Endothelial cell of umbilical vein (primary cell): ENCODE measurements at regions not wholly inside any gene's neighbourhood (a gene's known extent, or its start where the extent isn't known, plus 50 kb on each side); places are given as distances from the start of the nearest gene placed in this dataset.

ENCODE experiments used
- BruUV-seq: library from RNA; stranded (reverse); fragments of 400-500 nt; replicated peaks from 2 replicates; lab custom pipeline; 2021; lab: Mats Ljungman, UMichigan
- CTCF ChIA-PET: fragments of 300-600, 350-600 bp; sonication (Branson Sonifier 250); formaldehyde crosslinking; loops from one replicate; lab custom pipeline; 2021; ENCODE audit warnings: antibody characterized with exemption, inconsistent platforms; lab: Charles Lee
- POLR2A ChIA-PET: fragments of 300-600, 350-600 bp; sonication (Branson Sonifier 250); formaldehyde crosslinking; loops from one replicate; lab custom pipeline; 2021; ENCODE audit warnings: antibody characterized with exemption, inconsistent platforms; lab: Charles Lee
- DNase-seq: peaks from one replicate; pipeline ENCODE4 v3.0.0-alpha.2; 2011; ENCODE audit warnings: low read depth, low spot score
- FAIRE-seq: peaks from 2 replicates; lab custom pipeline; 2011; peaks lifted over from hg19 to GRCh38; lab: Jason Lieb, UNC
- H2AFZ ChIP-seq: 2 replicates; pipeline ENCODE4 v1.6.0; 2012; ENCODE audit warnings: low read depth, low read length, control low read depth, inconsistent platforms
- H3K27ac ChIP-seq: 2 replicates; pipeline ENCODE4 v1.5.1; 2011; ENCODE audit warnings: low read depth, mild to moderate bottlenecking, control low read depth, low read length, moderate library complexity; ENCODE audit not compliant: insufficient read depth
- H3K27me3 ChIP-seq, 2 experiments: 2 replicates each; pipeline versions ENCODE4 v1.6.0 to v1.6.1; 2011; ENCODE audit warnings: low read length in 2 of 2, mixed read lengths in 1 of 2; ENCODE audit not compliant: control insufficient read depth in 2 of 2, insufficient read depth in 2 of 2
- H3K36me3 ChIP-seq, 2 experiments: 2 replicates in 1 of 2; 3 replicates in 1 of 2; pipeline ENCODE4 v1.5.1; 2011; ENCODE audit warnings: low read length in 2 of 2, mild to moderate bottlenecking in 1 of 2, moderate library complexity in 1 of 2; ENCODE audit not compliant: control insufficient read depth in 2 of 2, insufficient read depth in 2 of 2; ENCODE audit errors: extremely low read depth in 1 of 2
- H3K4me1 ChIP-seq: 3 replicates; pipeline ENCODE4 v1.5.1; 2011; ENCODE audit warnings: mild to moderate bottlenecking, low read length; ENCODE audit not compliant: control insufficient read depth, insufficient read depth; ENCODE audit errors: extremely low read depth
- H3K4me2 ChIP-seq: 2 replicates; pipeline ENCODE4 v1.6.1; 2011; ENCODE audit warnings: low read length, control low read depth, mixed read lengths; ENCODE audit not compliant: insufficient read depth
- H3K4me3 ChIP-seq, 3 experiments: fragments of 200-600 bp in 1 of 3; sonication (generic), shearing (Covaris generic) in 1 of 3; replicated peaks in 1 of 3; 2 replicates each; pipeline ENCODE4 v1.5.1; 2011 to 2016; ENCODE audit warnings: control low read depth in 3 of 3, low read length in 3 of 3, mild to moderate bottlenecking in 2 of 3, inconsistent platforms in 1 of 3, low read depth in 1 of 3, moderate library complexity in 1 of 3; ENCODE audit not compliant: insufficient read depth in 1 of 3
- H3K79me2 ChIP-seq: 2 replicates; pipeline ENCODE4 v1.6.0; 2012; ENCODE audit warnings: low read length, inconsistent platforms; ENCODE audit not compliant: control insufficient read depth, insufficient read depth
- H3K9ac ChIP-seq: replicated peaks from 2 replicates; pipeline ENCODE3; 2011; ENCODE audit warnings: low read length, control low read depth; ENCODE audit not compliant: insufficient read depth; ENCODE audit errors: extremely low read depth
- H3K9me1 ChIP-seq: replicated peaks from 3 replicates; pipeline ENCODE4 v1.6.0; 2011; ENCODE audit warnings: mild to moderate bottlenecking, low read length; ENCODE audit not compliant: control insufficient read depth, insufficient read depth; ENCODE audit errors: extremely low read depth
- H3K9me3 ChIP-seq: replicated peaks from 2 replicates; pipeline ENCODE4 v1.5.1; 2012; ENCODE audit warnings: low read length, inconsistent platforms; ENCODE audit not compliant: control insufficient read depth, insufficient read depth
- H4K20me1 ChIP-seq: replicated peaks from 2 replicates; pipeline ENCODE3; 2011; ENCODE audit warnings: mild to moderate bottlenecking, low read length; ENCODE audit not compliant: control insufficient read depth, insufficient read depth; ENCODE audit errors: extremely low read depth
- CTCF ChIP-seq, 2 donors: IDR thresholded peaks; 1 replicate in 1 of 2; 2 replicates in 1 of 2; pipeline ENCODE4 v1.5.1; 2011; ENCODE audit warnings: low read length in 2 of 2, mild to moderate bottlenecking in 2 of 2, moderate library complexity in 2 of 2, control low read depth in 1 of 2, inconsistent platforms in 1 of 2, low read depth in 1 of 2; ENCODE audit not compliant: insufficient read depth in 1 of 2; ENCODE audit errors: extremely low read depth in 1 of 2
- EZH2 ChIP-seq: IDR thresholded peaks from 2 replicates; pipeline ENCODE4 v1.6.1; 2012; ENCODE audit warnings: borderline replicate concordance, low read depth, mild to moderate bottlenecking, moderate library complexity, low read length, inconsistent platforms; ENCODE audit not compliant: severe bottlenecking
- FOS ChIP-seq: IDR thresholded peaks from 2 replicates; pipeline ENCODE4 v1.6.1; 2011; ENCODE audit warnings: mild to moderate bottlenecking, low read length, moderate library complexity, borderline replicate concordance; ENCODE audit not compliant: insufficient read depth
- GATA2 ChIP-seq: IDR thresholded peaks from 2 replicates; pipeline ENCODE4 v1.7.0; 2011; ENCODE audit warnings: low read depth, mild to moderate bottlenecking, moderate library complexity, mixed read lengths, low read length; ENCODE audit not compliant: insufficient read length, insufficient read depth
- JUN ChIP-seq: IDR thresholded peaks from 2 replicates; pipeline ENCODE4 v1.6.1; 2011; ENCODE audit warnings: borderline replicate concordance, low read depth; ENCODE audit not compliant: insufficient read length, insufficient read depth
- MAX ChIP-seq: IDR thresholded peaks from 2 replicates; pipeline ENCODE4 v1.6.1; 2011; ENCODE audit not compliant: insufficient read depth, insufficient read length
- MYC ChIP-seq: IDR thresholded peaks from one replicate; pipeline ENCODE4 v1.6.1; 2011; ENCODE audit warnings: mild to moderate bottlenecking, low read depth, low read length
- POLR2A ChIP-seq: IDR thresholded peaks from 2 replicates; pipeline ENCODE4 v1.6.1; 2012; ENCODE audit warnings: low read depth, mild to moderate bottlenecking, control low read depth, low read length
- POLR2AphosphoS5 ChIP-seq: IDR thresholded peaks from 2 replicates; pipeline ENCODE4 v1.6.1; 2012; ENCODE audit warnings: low read depth, mild to moderate bottlenecking, control low read depth, low read length, moderate library complexity; ENCODE audit not compliant: insufficient read depth
- dilution Hi-C: fragments of 300-500 bp; cut with MboI; formaldehyde crosslinking; loops from one replicate; pipeline ENCODE4 v1.15.0; 2019; ENCODE audit warnings: low sequenced_read_pairs; ENCODE audit not compliant: extremely low pct_ligation_motif_present
- intact Hi-C: fragments of 100-400 bp; cut with micrococcal nuclease; formaldehyde crosslinking; loops from one replicate; pipeline ENCODE4 v1.10.0; 2022

GRCh38 chr11:130641876-130642275, 193.4 kb downstream of the ADAMTS15 start:
- CTCF ChIA-PET: no interaction called here
- no peaks in the 10 kb centered on the region for H3K27me3 ChIP-seq
- no peaks in the 10 kb centered on the region for H3K79me2 ChIP-seq
- H3K36me3 ChIP-seq: no peaks in the 10 kb centered on the region
- DNase-seq (no peak), FAIRE-seq (no peak)
- no peak overlapping the region for H3K4me2 ChIP-seq
- peaks cover 3% of the 10 kb centered on the region for H3K4me1 ChIP-seq
- POLR2A ChIA-PET: no interaction called here
- dilution Hi-C loops (no loop called here), intact Hi-C loops (no loop called here)
- no peak overlapping the region for H3K9ac ChIP-seq
- BruUV-seq: no TSS peak
- no peaks in the 10 kb centered on the region for H3K9me3 ChIP-seq
- H2AFZ ChIP-seq: no peak overlapping the region
- no peaks in the 10 kb centered on the region for H3K9me1 ChIP-seq
- H3K4me3 ChIP-seq: no peak overlapping the region
- H3K27ac ChIP-seq: no peak overlapping the region
- no peaks in the 10 kb centered on the region for H4K20me1 ChIP-seq
- TF ChIP-seq POLR2AphosphoS5 (no peak), EZH2 (no peak), JUN (no peak), MYC (no peak), MAX (no peak), FOS (no peak), POLR2A (no peak), CTCF (IDR thresholded peaks at IDR 0.05; ENCODE audit: extremely low read depth in 1 of 2, insufficient read depth in 1 of 2, low read depth in 1 of 2, low read length in 2 of 2) (no peak), GATA2 (no peak)
